HG03469 (cell line): ENCODE measurements at regions not wholly inside any gene's neighbourhood (a gene's known extent, or its start where the extent isn't known, plus 50 kb on each side); places are given as distances from the start of the nearest gene placed in this dataset.
"Not testable (repeated sequence)": the region's sequence is repeated elsewhere in the genome, so short reads cannot be mapped to it uniquely, and the experiment has no call there.

ENCODE experiments used
- ATAC-seq: cut with Tn5 transposase; IDR thresholded peaks from one replicate; pipeline ENCODE4 v1.9.1; 2021; ENCODE audit warnings: mild to moderate bottlenecking, moderate library complexity, moderate number of reproducible peaks; ENCODE audit not compliant: unreplicated experiment

GRCh38 chr3:162892921-162893793 lies 1396.5 kb downstream of the OTOL1 start:
- ATAC-seq = no peak

GRCh38 chr3:162897291-162897690 lies 1400.7 kb downstream of the OTOL1 start:
- no peak for ATAC-seq

DNA sequence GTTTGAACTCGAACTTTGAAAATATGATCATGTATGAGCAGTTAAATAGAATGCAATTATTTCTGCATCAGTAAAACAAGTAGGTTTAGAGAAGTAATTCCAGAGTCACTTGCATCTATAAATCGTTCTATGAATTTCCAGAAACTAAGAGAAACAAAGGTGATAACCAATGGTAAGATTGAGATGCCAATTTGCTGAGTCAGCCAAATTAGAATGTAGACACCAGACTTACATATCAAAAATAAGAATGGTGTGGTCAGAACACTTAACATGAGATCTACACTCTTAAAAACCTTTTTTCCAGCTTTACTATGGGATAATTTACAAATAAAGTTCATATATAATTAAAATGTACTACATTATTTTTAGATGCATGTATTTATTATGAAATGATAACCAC lies 1435.9 kb downstream of the OTOL1 start:
- ATAC-seq = no peak

GRCh38 chr3:162933656-162934055 lies 1437.0 kb downstream of the OTOL1 start:
- no peak for ATAC-seq

- no peak for ATAC-seq
Measured at GRCh38 chr3:162936706-162937105, 1440.1 kb downstream of the OTOL1 start.

DNA sequence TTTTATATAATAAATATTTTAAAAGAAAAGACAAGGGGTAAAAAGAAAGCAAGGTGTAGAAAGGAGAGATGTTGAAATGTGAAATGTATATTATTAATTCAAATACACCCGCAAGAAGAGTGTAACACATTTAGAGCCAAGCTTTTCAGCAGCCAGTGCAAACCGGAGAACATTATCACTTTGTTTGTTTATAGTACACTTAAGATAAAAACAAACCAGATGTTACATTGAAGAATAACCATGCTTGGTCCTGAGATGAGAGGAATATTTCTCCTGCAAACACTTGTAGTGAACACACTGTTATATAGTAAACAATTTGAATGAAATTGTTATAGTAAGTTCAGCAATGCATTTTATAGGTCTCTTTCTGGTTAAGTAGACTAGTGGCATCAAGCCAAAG lies 1441.5 kb downstream of the OTOL1 start:
- no peak for ATAC-seq

DNA sequence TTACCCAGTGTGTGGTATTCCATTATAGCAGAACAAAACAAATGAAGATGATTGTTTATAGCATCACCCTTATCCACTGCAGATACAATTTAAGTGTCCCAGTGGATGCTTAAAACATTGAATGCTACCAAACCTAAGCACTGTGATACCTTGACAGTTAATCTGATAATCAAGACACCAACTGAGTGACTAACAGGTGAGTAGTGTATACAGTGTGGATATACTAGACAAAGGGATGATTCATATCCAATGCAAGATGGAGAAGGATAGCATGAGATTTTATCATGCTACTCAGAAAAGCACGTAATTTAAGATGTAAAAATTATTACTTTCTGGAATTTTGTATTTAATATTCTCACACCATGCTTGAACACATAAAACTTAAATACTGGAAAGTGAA lies 1449.0 kb downstream of the OTOL1 start:
- ATAC-seq = no peak

- ATAC-seq = no peak
Measured at GRCh38 chr3:162956711-162957110, 1460.1 kb downstream of the OTOL1 start.

DNA sequence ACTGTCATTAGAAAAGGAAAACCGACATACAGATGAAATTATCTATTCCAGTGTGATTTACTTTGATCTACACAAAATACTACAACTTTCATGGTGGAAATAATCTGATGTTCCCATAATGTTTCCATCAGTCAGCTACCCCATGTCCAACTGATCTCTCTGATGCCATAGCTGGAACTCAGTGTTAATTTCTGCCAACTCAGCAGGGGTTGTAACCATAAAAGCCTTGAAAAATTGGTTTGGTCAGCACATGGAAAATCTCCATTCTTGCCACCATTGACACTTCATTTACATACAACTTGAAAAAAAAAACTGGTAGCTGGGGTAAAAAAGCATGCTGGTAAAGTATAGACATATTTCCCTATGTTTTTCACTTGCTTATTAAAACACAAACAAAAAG lies 1463.7 kb downstream of the OTOL1 start:
- ATAC-seq = no peak

GRCh38 chr3:162970292-162970691 lies 1473.7 kb downstream of the OTOL1 start:
- no peak for ATAC-seq

- ATAC-seq = no peak
Measured at GRCh38 chr3:162971715-162972114, 1475.1 kb downstream of the OTOL1 start.

GRCh38 chr3:162973428-162973917 lies 1476.9 kb downstream of the OTOL1 start:
- no peak for ATAC-seq

GRCh38 chr3:162978136-162978535 lies 1481.5 kb downstream of the OTOL1 start:
- no peak for ATAC-seq

- no peak for ATAC-seq
Measured at GRCh38 chr3:162984746-162985145, 1488.1 kb downstream of the OTOL1 start.

DNA sequence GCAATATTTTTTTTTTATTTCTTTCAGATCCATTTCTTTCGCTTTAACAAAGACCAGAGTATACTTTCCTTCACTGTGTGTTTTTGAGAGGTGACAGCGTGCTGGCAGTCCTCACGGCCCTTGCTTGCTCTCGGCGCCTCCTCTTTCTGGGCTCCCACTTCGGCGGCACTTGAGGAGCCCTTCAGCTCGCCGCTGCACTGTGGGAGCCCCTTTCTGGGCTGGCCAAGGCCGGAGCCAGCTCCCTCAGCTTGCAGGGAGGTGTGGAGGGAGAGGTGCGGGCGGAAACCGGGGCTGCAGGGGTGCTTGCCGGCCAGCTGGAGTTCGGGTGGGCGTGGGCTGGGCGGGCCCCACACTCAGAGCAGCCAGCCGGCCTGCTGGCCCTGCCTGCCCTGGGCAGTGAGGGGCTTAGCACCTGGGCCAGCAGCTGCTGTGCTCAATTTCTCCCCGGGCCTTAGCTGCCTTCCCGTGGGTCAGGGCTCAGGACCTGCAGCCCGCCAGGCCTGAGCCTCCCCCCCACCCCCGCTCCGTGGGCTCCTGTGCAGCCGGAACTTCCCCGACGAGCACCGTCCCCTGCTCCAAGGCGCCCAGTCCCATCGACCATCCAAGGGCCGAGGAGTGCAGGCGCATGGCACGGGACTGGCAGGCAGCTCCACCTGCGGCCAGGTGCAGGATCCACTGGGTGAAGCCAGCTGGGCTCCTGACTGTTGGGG lies 1490.6 kb downstream of the OTOL1 start:
- ATAC-seq = not testable (repeated sequence)

DNA sequence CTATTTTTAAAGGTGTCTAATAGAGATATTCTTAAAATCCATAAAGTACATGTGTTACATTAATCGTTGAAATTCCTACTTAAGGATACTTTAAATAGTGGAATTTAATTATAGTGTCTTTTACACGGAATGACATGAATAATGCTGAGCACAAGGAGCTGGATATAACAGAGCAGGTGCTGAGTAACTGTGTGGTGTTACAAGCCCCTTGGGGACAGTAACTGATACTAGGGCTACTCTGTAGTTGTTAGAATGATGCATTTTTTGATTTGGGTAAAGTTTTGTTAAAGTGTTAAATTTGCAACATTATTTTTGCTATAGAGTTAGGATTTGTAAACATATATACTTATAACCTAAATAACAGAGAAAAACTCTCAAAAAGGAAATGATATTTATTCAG lies 1496.1 kb downstream of the OTOL1 start:
- ATAC-seq = no peak

DNA sequence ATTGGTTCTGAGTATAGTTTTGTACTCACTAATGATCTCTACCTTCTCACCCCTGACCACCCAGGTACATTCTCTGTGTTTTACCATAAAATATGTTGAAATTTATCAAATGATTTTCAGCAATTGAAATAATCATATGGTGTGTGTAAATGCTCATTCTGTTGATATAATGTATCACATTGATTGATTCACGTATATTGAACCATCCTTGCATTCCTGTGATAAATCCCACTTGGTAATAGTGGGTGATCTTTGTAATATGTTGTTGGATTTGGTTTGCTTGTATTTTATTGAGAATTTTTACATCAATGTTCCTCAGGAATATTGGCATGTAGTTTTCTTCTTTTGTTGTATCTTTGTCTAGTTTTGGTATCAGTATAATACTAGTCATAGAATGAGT lies 1497.6 kb downstream of the OTOL1 start:
- ATAC-seq = no peak

DNA sequence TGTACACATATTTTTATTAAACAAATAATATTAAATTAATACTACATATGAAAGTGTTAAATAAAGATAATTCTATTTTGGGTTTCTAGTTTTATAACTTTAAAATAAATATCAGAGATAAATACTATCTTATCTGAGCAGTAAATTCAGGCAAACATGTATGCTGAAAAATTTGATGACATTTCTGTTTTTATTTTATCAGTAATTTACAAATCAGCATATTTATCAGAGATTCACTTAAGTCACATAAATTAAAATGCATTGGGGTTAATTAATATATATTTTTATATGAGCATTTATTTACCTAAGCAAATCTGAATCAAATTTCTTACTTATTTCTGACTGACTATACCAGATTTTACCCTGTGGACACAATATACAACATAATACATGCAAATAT lies 1499.8 kb downstream of the OTOL1 start:
- no peak for ATAC-seq

- ATAC-seq = no peak
Measured at GRCh38 chr3:162998205-162998604, 1501.6 kb downstream of the OTOL1 start.

- no peak for ATAC-seq
Measured at GRCh38 chr3:163011596-163011995, 1515.0 kb downstream of the OTOL1 start.

- no peak for ATAC-seq
Measured at GRCh38 chr3:163016251-163016650, 1519.6 kb downstream of the OTOL1 start.

DNA sequence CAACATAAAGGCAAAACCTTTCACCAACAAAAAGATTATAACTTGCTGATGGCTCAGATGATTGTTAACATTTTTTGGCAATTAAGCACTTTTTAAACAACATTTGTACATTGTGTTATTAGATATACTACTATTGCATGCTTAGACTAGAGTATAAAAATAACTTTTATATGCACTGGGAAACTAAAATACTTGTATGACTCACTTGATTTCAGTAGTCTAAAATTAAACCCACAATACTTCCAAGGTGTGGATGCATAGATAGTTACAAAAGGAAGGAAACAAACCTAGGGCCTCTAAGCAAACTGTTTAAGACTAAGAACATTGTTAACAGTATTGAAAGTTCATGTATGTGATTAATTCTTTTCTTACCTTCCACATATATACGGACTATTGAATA lies 1521.5 kb downstream of the OTOL1 start:
- ATAC-seq = no peak
